Hepatic stellate cell (primary cell): ENCODE measurements at regions not wholly inside any gene's neighbourhood (a gene's known extent, or its start where the extent isn't known, plus 50 kb on each side); places are given as distances from the start of the nearest gene placed in this dataset.

Source experiments
- DNase-seq: peaks from one replicate; pipeline ENCODE4 v3.0.0; 2011; ENCODE audit warnings: low spot score

- no peak for DNase-seq
Measured at GRCh38 chr5:68482199-68482598, 266.6 kb downstream of the PIK3R1 start.

- no peak for DNase-seq
Measured at GRCh38 chr5:68484307-68485068, 268.9 kb downstream of the PIK3R1 start.

- no peak for DNase-seq
Measured at GRCh38 chr5:68489556-68489955, 274.0 kb downstream of the PIK3R1 start.

GRCh38 chr5:68490406-68490805 is 274.9 kb downstream of the PIK3R1 start:
- DNase-seq, result no peak

- no peak for DNase-seq
Measured at GRCh38 chr5:68494771-68495170, 279.2 kb downstream of the PIK3R1 start.

GRCh38 chr5:68499987-68500386 is 284.4 kb downstream of the PIK3R1 start:
- no peak for DNase-seq

- no peak for DNase-seq
Measured at GRCh38 chr5:68500813-68501212, 285.3 kb downstream of the PIK3R1 start.

- DNase-seq, result no peak
Measured at GRCh38 chr5:68502531-68502930, 287.0 kb downstream of the PIK3R1 start.

- DNase-seq, result no peak
Measured at GRCh38 chr5:68504306-68504705, 288.8 kb downstream of the PIK3R1 start.

GRCh38 chr5:68505917-68506860 is 290.6 kb downstream of the PIK3R1 start:
- no peak for DNase-seq

- DNase-seq, result no peak
Measured at GRCh38 chr5:68515514-68515913, 300.0 kb downstream of the PIK3R1 start.

- DNase-seq, result no peak
Measured at GRCh38 chr5:68518286-68518685, 302.7 kb downstream of the PIK3R1 start.

GRCh38 chr5:68519143-68519542 is 303.6 kb downstream of the PIK3R1 start:
- no peak for DNase-seq

- DNase-seq, result no peak
Measured at GRCh38 chr5:68521776-68522175, 306.2 kb downstream of the PIK3R1 start.

- DNase-seq, result no peak
Measured at GRCh38 chr5:68522863-68523262, 307.3 kb downstream of the PIK3R1 start.

GRCh38 chr5:68528821-68529273 is 313.3 kb downstream of the PIK3R1 start:
- DNase-seq, result no peak

- DNase-seq, result no peak
Measured at GRCh38 chr5:68529581-68529980, 314.0 kb downstream of the PIK3R1 start.

GRCh38 chr5:68531970-68532369 is 316.4 kb downstream of the PIK3R1 start:
- DNase-seq, result no peak

- DNase-seq, result no peak
Measured at GRCh38 chr5:68533051-68533450, 317.5 kb downstream of the PIK3R1 start.

- DNase-seq, result no peak
Measured at GRCh38 chr5:68533571-68534084, 318.1 kb downstream of the PIK3R1 start.

- DNase-seq, result peak; percentile 38
Measured at GRCh38 chr5:68534131-68534940, 318.8 kb downstream of the PIK3R1 start.

- no peak for DNase-seq
Measured at GRCh38 chr5:68534956-68535520, 319.5 kb downstream of the PIK3R1 start.
